Neuronal stem cell (in vitro differentiated cells): ENCODE measurements at regions not wholly inside any gene's neighbourhood (a gene's known extent, or its start where the extent isn't known, plus 50 kb on each side); places are given as distances from the start of the nearest gene placed in this dataset.

Source experiments
- DNase-seq: peaks from one replicate; pipeline ENCODE4 v3.0.0-alpha.2; 2013; ENCODE audit warnings: low spot score
- H2AFZ ChIP-seq: one replicate; pipeline ENCODE4 v1.6.1; 2013; ENCODE audit warnings: mild to moderate bottlenecking, low read length, inconsistent platforms
- H2AK5ac ChIP-seq: 2 replicates; pipeline ENCODE4 v1.6.1; 2013; ENCODE audit warnings: low read depth, mild to moderate bottlenecking, inconsistent platforms, low read length, moderate library complexity, mixed read lengths
- H2BK120ac ChIP-seq: 2 replicates; pipeline ENCODE4 v1.6.1; 2013; ENCODE audit warnings: low read depth, mild to moderate bottlenecking, inconsistent platforms, low read length, moderate library complexity, mixed read lengths
- H2BK12ac ChIP-seq: one replicate; pipeline ENCODE4 v1.6.1; 2013; ENCODE audit warnings: low read length, inconsistent platforms
- H2BK15ac ChIP-seq: 2 replicates; pipeline ENCODE4 v1.6.1; 2013; ENCODE audit warnings: mild to moderate bottlenecking, low read length, inconsistent platforms, mixed read lengths
- H2BK5ac ChIP-seq: one replicate; pipeline ENCODE4 v1.6.1; 2013; ENCODE audit warnings: inconsistent platforms, mild to moderate bottlenecking, low read length, moderate library complexity
- H3K14ac ChIP-seq: one replicate; pipeline ENCODE4 v1.6.1; 2013; ENCODE audit warnings: low read length, inconsistent platforms
- H3K18ac ChIP-seq: 2 replicates; pipeline ENCODE4 v1.6.1; 2013; ENCODE audit warnings: low read length, inconsistent platforms
- H3K23ac ChIP-seq: 2 replicates; pipeline ENCODE4 v1.6.1; 2013; ENCODE audit warnings: low read depth, mild to moderate bottlenecking, mixed read lengths, low read length, inconsistent platforms; ENCODE audit not compliant: poor library complexity
- H3K27ac ChIP-seq: replicated peaks from 3 replicates; pipeline ENCODE4 v1.5.1; 2013; ENCODE audit warnings: low read length, inconsistent platforms
- H3K27me3 ChIP-seq, 3 experiments: 2 replicates each; pipeline ENCODE4 v1.6.1; 2013; ENCODE audit warnings: low read length in 3 of 3, mild to moderate bottlenecking in 2 of 3, inconsistent platforms in 1 of 3, low read depth in 1 of 3, mixed read lengths in 1 of 3, moderate library complexity in 1 of 3; ENCODE audit not compliant: control insufficient read depth in 3 of 3, insufficient read depth in 3 of 3
- H3K36me3 ChIP-seq, 2 donors: replicated peaks in 1 of 2; 2 replicates each; pipeline ENCODE4 v1.6.1; 2013; ENCODE audit warnings: low read length in 2 of 2; ENCODE audit not compliant: control insufficient read depth in 2 of 2, insufficient read depth in 2 of 2
- H3K4ac ChIP-seq: 2 replicates; pipeline ENCODE4 v1.6.1; 2013; ENCODE audit warnings: inconsistent platforms, mild to moderate bottlenecking, low read length, moderate library complexity
- H3K4me1 ChIP-seq, 2 donors: 1 replicate in 1 of 2; 2 replicates in 1 of 2; pipeline ENCODE4 v1.6.1; 2013; ENCODE audit warnings: low read length in 2 of 2, low read depth in 1 of 2; ENCODE audit not compliant: control insufficient read depth in 2 of 2, insufficient read depth in 1 of 2
- H3K4me2 ChIP-seq: one replicate; pipeline ENCODE4 v1.6.1; 2013; ENCODE audit warnings: mild to moderate bottlenecking, low read length, inconsistent platforms; ENCODE audit not compliant: insufficient read depth, poor library complexity, severe bottlenecking
- H3K4me3 ChIP-seq, 2 donors: 2 replicates each; pipeline ENCODE4 v1.5.1; 2013; ENCODE audit warnings: low read length in 2 of 2, mild to moderate bottlenecking in 2 of 2, inconsistent platforms in 1 of 2, moderate library complexity in 1 of 2
- H3K79me1 ChIP-seq: one replicate; pipeline ENCODE4 v1.6.1; 2013; ENCODE audit warnings: low read depth, mild to moderate bottlenecking, inconsistent platforms, low read length, moderate library complexity
- H3K9ac ChIP-seq: one replicate; pipeline ENCODE4 v1.6.1; 2013; ENCODE audit warnings: mild to moderate bottlenecking, low read depth, low read length, inconsistent platforms; ENCODE audit not compliant: poor library complexity
- H3K9me3 ChIP-seq, 2 donors: replicated peaks in 1 of 2; 2 replicates each; pipeline versions ENCODE3 to v1.6.1; 2013; ENCODE audit warnings: low read length in 2 of 2, mild to moderate bottlenecking in 2 of 2, inconsistent platforms in 1 of 2, low read depth in 1 of 2, mixed read lengths in 1 of 2, moderate library complexity in 1 of 2; ENCODE audit not compliant: control insufficient read depth in 2 of 2, insufficient read depth in 1 of 2
- H4K8ac ChIP-seq: one replicate; pipeline ENCODE4 v1.6.1; 2013; ENCODE audit warnings: low read depth, mild to moderate bottlenecking, inconsistent platforms, low read length, moderate library complexity
- H4K91ac ChIP-seq: one replicate; pipeline ENCODE4 v1.6.1; 2013; ENCODE audit warnings: low read length, low read depth, mild to moderate bottlenecking, inconsistent platforms; ENCODE audit not compliant: poor library complexity
- WGBS, 2 donors: extraction: QIAGEN DNeasy Blood & Tissue Kit; methylation state at CpG; one replicate each; pipeline ENCODE4 v1.1.7; 2013; ENCODE audit warnings: missing lambda C conversion rate in 2 of 2, mixed read lengths in 1 of 2; ENCODE audit not compliant: insufficient read length in 2 of 2, insufficient replicate concordance in 1 of 2; ENCODE audit errors: extremely low coverage in 2 of 2; 5-methylcytosine and 5-hydroxymethylcytosine counted together

GRCh38 chr5:13591621-13592020 lies 352.9 kb downstream of the DNAH5 start:
- H3K9ac ChIP-seq: no peak overlapping the region
- no peak overlapping the region for H2BK15ac ChIP-seq
- no peak for DNase-seq

DNA sequence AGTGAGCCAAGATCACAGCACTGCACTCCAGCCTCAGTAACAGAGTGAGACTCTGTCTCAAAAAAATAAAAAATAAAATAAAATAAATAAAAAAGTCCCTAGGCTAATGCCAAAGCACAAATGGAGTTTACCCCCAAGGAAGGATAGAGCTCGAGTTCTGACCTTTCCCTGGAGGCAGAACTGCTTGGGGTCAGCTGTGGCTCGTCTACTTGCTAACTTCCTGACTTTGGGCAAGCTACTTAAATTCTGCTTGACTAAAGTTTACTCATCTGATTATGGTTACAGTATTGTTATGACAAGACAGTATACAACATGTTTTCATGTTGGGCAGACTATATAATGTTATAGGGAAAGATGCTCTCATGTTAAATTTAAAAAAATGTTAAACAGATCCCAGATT lies 359.2 kb downstream of the DNAH5 start:
- Histone ChIP-seq H3K36me3 (no peaks in the 10 kb centered on the region), H2AFZ (no peak overlapping the region), H4K8ac (no peak overlapping the region), H3K4me1 (peaks cover 0 to 4% of the 10 kb centered on the region in 2 donors), H3K27me3 (no peaks in the 10 kb centered on the region), H4K91ac (no peak overlapping the region), H3K4me3 (no peak overlapping the region), H3K27ac (no peak overlapping the region), H2BK15ac (no peak overlapping the region), H2BK5ac (no peak overlapping the region), H3K18ac (no peak overlapping the region), H3K4me2 (no peak overlapping the region), H3K4ac (no peak overlapping the region), H3K79me1 (no peaks in the 10 kb centered on the region), H3K9me3 (no peaks in the 10 kb centered on the region), H3K23ac (no peak overlapping the region), H3K14ac (no peak overlapping the region), H2BK120ac (no peak overlapping the region), H3K9ac (no peak overlapping the region), H2BK12ac (no peak overlapping the region), H2AK5ac (no peak overlapping the region)
- WGBS, 2 donors: no CpG with 5 or more reads among the region's 2 CpGs
- no peak for DNase-seq

More at GRCh38 chr5:13591621-13592020, 352.9 kb downstream of the DNAH5 start:
- H2AFZ ChIP-seq: no peak overlapping the region
- no peaks in the 10 kb centered on the region for H3K36me3 ChIP-seq
- no peak overlapping the region for H2BK120ac ChIP-seq
- H3K4me3 ChIP-seq: no peak overlapping the region
- no peak overlapping the region for H3K23ac ChIP-seq
- peaks cover 0 to 2% of the 10 kb centered on the region in 2 donors for H3K9me3 ChIP-seq
- H2BK12ac ChIP-seq: no peak overlapping the region
- no peak overlapping the region for H4K91ac ChIP-seq
- H3K18ac ChIP-seq: no peak overlapping the region
- H3K4me2 ChIP-seq: no peak overlapping the region
- no peaks in the 10 kb centered on the region for H3K27me3 ChIP-seq
- no peak overlapping the region for H3K27ac ChIP-seq
- no peak overlapping the region for H2BK5ac ChIP-seq
- no CpG with 5 or more reads among the region's 1 CpG for WGBS, 2 donors
- H4K8ac ChIP-seq: no peak overlapping the region
- no peak overlapping the region for H2AK5ac ChIP-seq
- no peak overlapping the region for H3K14ac ChIP-seq
- no peaks in the 10 kb centered on the region for H3K79me1 ChIP-seq
- no peak overlapping the region for H3K4ac ChIP-seq
- no peaks in the 10 kb centered on the region for H3K4me1 ChIP-seq

- Histone ChIP-seq H3K18ac (no peak overlapping the region), H3K4me3 (no peak overlapping the region), H3K23ac (no peak overlapping the region), H2AK5ac (no peak overlapping the region), H3K36me3 (no peaks in the 10 kb centered on the region), H3K14ac (no peak overlapping the region), H4K8ac (no peak overlapping the region), H3K4me2 (no peak overlapping the region), H2BK12ac (no peak overlapping the region), H3K79me1 (no peaks in the 10 kb centered on the region), H3K27ac (no peak overlapping the region), H2BK5ac (no peak overlapping the region), H3K9me3 (no peaks in the 10 kb centered on the region), H3K9ac (no peak overlapping the region), H3K4ac (no peak overlapping the region), H4K91ac (no peak overlapping the region), H3K4me1 (peaks cover 0 to 4% of the 10 kb centered on the region in 2 donors), H2BK15ac (no peak overlapping the region), H3K27me3 (no peaks in the 10 kb centered on the region), H2AFZ (no peak overlapping the region), H2BK120ac (no peak overlapping the region)
- no peak for DNase-seq
- WGBS, 2 donors: no CpG with 5 or more reads among the region's 7 CpGs
Observed at GRCh38 chr5:13581914-13582313, 362.6 kb downstream of the DNAH5 start.

GRCh38 chr5:13581132-13581531 lies 363.4 kb downstream of the DNAH5 start:
- Histone ChIP-seq H2AFZ (no peak overlapping the region), H3K36me3 (no peaks in the 10 kb centered on the region), H3K4me1 (peaks cover 0 to 2% of the 10 kb centered on the region in 2 donors), H2AK5ac (no peak overlapping the region), H2BK12ac (no peak overlapping the region), H3K14ac (no peak overlapping the region), H3K27me3 (no peaks in the 10 kb centered on the region), H2BK15ac (no peak overlapping the region), H3K4ac (no peak overlapping the region), H3K4me2 (no peak overlapping the region), H3K79me1 (no peaks in the 10 kb centered on the region), H2BK5ac (no peak overlapping the region), H3K9ac (no peak overlapping the region), H3K27ac (no peak overlapping the region), H3K9me3 (no peaks in the 10 kb centered on the region), H2BK120ac (no peak overlapping the region), H4K8ac (no peak overlapping the region), H3K23ac (no peak overlapping the region), H3K18ac (no peak overlapping the region), H3K4me3 (no peak overlapping the region), H4K91ac (no peak overlapping the region)
- no CpG with 5 or more reads among the region's 5 CpGs for WGBS, 2 donors
- DNase-seq: no peak
